ENCODE measurements at regions not wholly inside any gene's neighbourhood (a gene's known extent, or its start where the extent isn't known, plus 50 kb on each side); places are given as distances from the start of the nearest gene placed in this dataset.

DNA sequence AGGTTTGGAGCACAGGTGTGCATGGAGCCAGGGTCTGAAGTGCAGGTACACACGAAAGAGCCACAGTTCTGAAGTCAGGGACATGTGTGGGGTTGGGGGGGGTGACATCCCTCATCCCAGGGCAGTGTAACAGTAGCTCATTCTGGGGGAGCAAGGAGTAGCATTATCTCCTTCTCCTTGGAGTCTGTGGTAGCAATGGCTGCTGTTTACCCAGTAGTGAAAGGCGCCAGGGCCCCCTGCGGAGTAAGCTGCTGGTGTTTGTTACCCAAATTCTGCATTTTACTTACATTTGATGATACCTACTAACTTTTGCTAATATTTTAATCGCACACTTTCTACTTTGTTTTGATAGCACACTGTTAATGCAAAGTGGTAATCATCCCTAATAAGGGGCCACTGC is 665.5 kb downstream of the GATA3 start:
- WGBS, 2 donors = 86 to 90% methylated on average over 4 of the region's 4 CpGs
- Histone ChIP-seq H3K36me3 (no peaks in the 10 kb centered on the region), H3K9me3 (peaks cover 0 to 13% (median 0%) of the 10 kb centered on the region in 3 donors), H3K4me1 (no peaks in the 10 kb centered on the region), H3K4me3 (no peak overlapping the region), H3K27me3 (no peaks in the 10 kb centered on the region), H3K27ac (no peak overlapping the region)
- intact Hi-C loops (cut with DNase I) = no loop called here
- no peak for TF ChIP-seq POLR2A (IDR thresholded peaks at IDR 0.05)
- TF ChIP-seq, protein P1, sequence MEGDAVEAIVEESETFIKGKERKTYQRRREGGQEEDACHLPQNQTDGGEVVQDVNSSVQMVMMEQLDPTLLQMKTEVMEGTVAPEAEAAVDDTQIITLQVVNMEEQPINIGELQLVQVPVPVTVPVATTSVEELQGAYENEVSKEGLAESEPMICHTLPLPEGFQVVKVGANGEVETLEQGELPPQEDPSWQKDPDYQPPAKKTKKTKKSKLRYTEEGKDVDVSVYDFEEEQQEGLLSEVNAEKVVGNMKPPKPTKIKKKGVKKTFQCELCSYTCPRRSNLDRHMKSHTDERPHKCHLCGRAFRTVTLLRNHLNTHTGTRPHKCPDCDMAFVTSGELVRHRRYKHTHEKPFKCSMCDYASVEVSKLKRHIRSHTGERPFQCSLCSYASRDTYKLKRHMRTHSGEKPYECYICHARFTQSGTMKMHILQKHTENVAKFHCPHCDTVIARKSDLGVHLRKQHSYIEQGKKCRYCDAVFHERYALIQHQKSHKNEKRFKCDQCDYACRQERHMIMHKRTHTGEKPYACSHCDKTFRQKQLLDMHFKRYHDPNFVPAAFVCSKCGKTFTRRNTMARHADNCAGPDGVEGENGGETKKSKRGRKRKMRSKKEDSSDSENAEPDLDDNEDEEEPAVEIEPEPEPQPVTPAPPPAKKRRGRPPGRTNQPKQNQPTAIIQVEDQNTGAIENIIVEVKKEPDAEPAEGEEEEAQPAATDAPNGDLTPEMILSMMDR (IDR thresholded peaks at IDR 0.05) = no peak
- no peak for DNase-seq

DNA sequence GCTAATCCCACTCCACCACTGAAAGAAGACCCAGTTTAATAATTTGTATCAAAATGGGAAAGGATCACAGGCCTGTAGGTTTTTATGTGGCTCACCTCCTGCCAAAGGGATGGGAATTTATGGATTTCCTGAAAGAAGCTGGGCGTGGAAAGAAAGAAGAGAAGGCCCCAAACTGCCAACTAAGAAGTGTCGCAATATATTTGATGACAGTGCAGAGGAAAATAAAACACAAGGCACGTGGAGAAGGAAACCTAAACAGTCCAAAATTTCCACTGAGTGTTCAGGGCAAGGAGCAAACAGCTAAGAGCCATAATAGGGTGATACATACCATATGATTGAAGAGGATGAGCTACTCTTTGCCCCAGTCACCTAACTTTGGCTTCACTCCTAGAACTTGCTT is 667.2 kb downstream of the GATA3 start:
- H3K4me1 ChIP-seq = no peaks in the 10 kb centered on the region
- H3K9me3 ChIP-seq = peaks cover 0 to 13% (median 0%) of the 10 kb centered on the region in 3 donors
- intact Hi-C loops (cut with DNase I) = no loop called here
- WGBS, 2 donors = 28 to 42% methylated on average over 3 of the region's 3 CpGs
- no peak overlapping the region for H3K4me3 ChIP-seq
- no peaks in the 10 kb centered on the region for H3K36me3 ChIP-seq
- TF ChIP-seq POLR2A (IDR thresholded peaks at IDR 0.05) = no peak
- TF ChIP-seq, protein P1 (IDR thresholded peaks at IDR 0.05) = no peak
- no peaks in the 10 kb centered on the region for H3K27me3 ChIP-seq
- no peak overlapping the region for H3K27ac ChIP-seq
- no peak for DNase-seq

GRCh38 chr10:8722835-8723234 is 668.3 kb downstream of the GATA3 start:
- Histone ChIP-seq H3K9me3 (peaks cover 0 to 13% (median 0%) of the 10 kb centered on the region in 3 donors), H3K4me1 (no peaks in the 10 kb centered on the region), H3K27ac (no peak overlapping the region), H3K36me3 (no peaks in the 10 kb centered on the region), H3K27me3 (no peaks in the 10 kb centered on the region), H3K4me3 (no peak overlapping the region)
- intact Hi-C loops (cut with DNase I) = no loop called here
- 72 to 73% methylated on average over 3 to 4 of the region's 4 CpGs for WGBS, 2 donors
- DNase-seq = no peak
- TF ChIP-seq, protein P1 (IDR thresholded peaks at IDR 0.05) = no peak
- TF ChIP-seq POLR2A (IDR thresholded peaks at IDR 0.05) = no peak

DNA sequence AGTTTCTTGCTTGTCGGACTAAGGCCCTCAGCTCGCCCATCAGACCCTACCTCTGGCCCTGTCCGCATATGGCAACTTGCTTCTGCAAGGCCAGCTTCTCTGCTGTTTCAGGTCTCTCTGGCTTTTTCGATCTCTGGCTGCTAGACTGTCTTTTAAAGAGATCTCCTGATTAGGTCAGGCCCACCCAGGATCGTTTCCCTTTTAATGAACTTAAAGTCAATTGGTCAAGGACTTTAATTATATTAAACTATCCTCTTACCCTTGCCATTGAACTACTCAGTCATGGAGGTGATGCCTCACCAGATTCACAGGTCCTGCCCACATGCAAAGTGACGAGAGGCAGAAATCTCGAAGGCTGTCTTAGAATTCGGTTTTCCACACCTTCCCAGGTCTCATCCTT is 670.9 kb downstream of the GATA3 start:
- WGBS, 2 donors = 76 to 82% methylated on average over 8 of the region's 8 CpGs
- intact Hi-C loops (cut with DNase I) = no loop called here

DNA sequence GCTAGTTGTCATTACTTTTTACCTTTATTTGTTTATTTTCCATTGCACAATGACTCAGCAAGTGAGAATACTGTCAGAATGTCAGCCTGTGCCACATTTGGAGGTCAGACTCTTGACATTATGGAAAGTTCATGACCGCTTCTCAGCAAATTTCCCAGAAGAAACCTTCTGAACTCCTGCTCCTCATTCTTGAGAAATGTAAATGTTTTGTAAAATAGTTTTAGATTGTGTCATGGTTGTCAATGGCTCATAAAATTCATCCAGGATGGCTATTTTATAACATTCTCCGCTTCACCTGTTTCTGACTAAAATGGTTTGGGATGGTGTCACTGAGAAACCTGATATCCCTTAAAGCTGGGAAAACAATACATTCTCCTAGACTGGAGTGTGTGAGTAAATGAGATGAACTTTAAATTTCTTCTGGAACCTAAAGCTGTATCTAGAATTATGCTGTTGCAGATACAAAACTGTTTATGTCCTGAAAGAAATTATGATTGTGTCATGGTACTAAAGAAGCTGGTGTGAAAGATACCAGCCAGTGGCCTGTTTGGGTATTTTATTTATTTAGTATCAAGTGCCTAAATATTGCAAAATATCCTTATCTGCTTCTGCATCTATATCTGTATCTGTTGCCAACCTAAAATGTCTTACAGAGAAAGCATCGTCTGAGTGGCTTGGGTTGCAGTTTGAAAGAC is 671.7 kb downstream of the GATA3 start:
- intact Hi-C loops (cut with DNase I) = no loop called here

More for the DNA sequence above, 670.9 kb downstream of the GATA3 start:
- H3K4me1 ChIP-seq = no peaks in the 10 kb centered on the region
- no peak overlapping the region for H3K27ac ChIP-seq
- H3K27me3 ChIP-seq = no peaks in the 10 kb centered on the region
- no peaks in the 10 kb centered on the region for H3K9me3 ChIP-seq
- DNase-seq = no peak
- no peaks in the 10 kb centered on the region for H3K36me3 ChIP-seq
- no peak overlapping the region for H3K4me3 ChIP-seq
- TF ChIP-seq, protein P1 (IDR thresholded peaks at IDR 0.05) = no peak
- TF ChIP-seq POLR2A (IDR thresholded peaks at IDR 0.05) = no peak

More for the DNA sequence above, 671.7 kb downstream of the GATA3 start:
- no peaks in the 10 kb centered on the region for H3K4me1 ChIP-seq
- TF ChIP-seq, protein P1 (IDR thresholded peaks at IDR 0.05) = no peak
- no peak for TF ChIP-seq POLR2A (IDR thresholded peaks at IDR 0.05)
- 71 to 85% methylated on average over 3 of the region's 3 CpGs for WGBS, 2 donors
- DNase-seq = no peak
- no peak overlapping the region for H3K27ac ChIP-seq
- no peak overlapping the region for H3K4me3 ChIP-seq
- no peaks in the 10 kb centered on the region for H3K27me3 ChIP-seq
- H3K36me3 ChIP-seq = no peaks in the 10 kb centered on the region
- H3K9me3 ChIP-seq = no peaks in the 10 kb centered on the region

Data from esophagus squamous epithelium (tissue), 5 donors.